Stimulated activated CD8-positive, alpha-beta memory T cell treated with anti-CD3 and anti-CD28 coated beads, Interleukin-2, amount 100 ng/mL, for 48 hours (primary cell): ENCODE measurements at regions not wholly inside any gene's neighbourhood (a gene's known extent, or its start where the extent isn't known, plus 50 kb on each side); places are given as distances from the start of the nearest gene placed in this dataset.
"Not testable (repeated sequence)": the region's sequence is repeated elsewhere in the genome, so short reads cannot be mapped to it uniquely, and the experiment has no call there.

Experiments
- DNase-seq, 2 donors: peaks; one replicate each; pipeline ENCODE4 v3.0.0-alpha.2; 2020; ENCODE audit warnings: low read depth in 2 of 2

DNA sequence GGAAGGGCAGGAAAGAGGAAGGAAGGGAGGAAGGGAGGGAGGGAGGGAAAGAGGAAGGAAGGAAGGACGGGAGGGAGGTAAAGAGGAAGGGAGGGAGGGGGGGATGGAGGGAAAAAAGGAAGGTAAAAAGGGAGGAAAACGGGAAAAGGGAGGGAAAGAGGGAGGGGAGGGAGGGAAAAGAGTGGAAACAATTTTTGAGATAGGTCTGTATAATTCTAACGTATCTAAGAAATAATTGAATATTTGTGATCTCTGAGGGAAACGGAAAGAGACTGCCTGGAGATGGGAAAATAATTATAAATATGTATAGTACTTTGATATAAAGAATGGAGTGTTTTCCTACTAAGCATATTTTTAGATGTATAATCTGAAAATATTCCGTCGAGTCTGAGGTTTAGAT lies 158.2 kb upstream of the FOXK1 start:
- no peak for DNase-seq

DNA sequence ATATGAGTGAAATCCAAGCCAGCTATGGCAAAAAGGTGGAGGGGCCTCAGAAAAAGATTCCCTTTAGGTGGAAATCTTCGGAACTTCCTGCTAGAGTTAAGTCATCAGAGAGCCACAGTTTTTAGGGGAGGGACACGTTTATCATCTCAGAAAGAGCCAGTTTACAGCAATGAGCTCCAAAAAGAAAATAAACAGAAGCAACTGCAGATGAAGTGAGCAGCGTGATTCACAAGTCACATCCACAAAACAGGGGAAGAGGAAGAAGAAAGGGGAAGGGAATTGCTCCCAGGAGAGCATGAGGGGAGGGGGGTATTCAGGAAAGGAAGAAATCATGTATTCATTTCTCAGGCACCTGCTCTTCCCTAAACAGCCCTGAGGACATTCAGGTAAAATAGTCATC lies 156.2 kb upstream of the FOXK1 start:
- DNase-seq, result no peak

DNA sequence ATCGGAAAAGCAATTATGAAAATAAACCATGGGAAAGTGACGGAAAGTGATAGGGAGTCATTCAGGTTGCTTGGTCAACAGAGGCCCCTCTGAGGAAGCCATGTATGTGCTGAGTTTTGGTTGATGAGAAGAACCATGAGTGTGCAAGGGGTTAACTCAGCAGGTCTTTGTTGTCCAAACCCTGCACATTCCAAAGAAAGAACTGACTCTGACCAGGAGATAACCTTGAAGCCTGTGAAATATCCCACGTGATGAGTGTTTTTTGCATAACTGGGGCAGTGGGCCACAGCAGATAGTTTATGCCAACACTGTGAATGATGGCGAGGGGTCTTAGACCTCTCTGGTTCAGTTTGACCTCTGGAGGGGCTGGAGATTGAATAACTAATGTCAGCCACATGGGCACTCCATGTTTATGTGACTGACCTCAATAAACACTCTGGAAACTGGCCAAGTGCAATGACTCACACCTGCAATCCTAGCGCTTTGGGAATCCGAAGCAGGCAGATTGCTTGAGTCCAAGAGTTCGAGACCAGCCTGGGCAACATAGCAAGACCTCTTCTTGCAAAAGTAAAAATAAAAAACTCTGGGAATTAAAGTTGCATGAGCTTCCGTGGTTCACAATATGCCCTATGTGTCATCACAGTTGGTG lies 154.0 kb upstream of the FOXK1 start:
- DNase-seq, result no peak

DNA sequence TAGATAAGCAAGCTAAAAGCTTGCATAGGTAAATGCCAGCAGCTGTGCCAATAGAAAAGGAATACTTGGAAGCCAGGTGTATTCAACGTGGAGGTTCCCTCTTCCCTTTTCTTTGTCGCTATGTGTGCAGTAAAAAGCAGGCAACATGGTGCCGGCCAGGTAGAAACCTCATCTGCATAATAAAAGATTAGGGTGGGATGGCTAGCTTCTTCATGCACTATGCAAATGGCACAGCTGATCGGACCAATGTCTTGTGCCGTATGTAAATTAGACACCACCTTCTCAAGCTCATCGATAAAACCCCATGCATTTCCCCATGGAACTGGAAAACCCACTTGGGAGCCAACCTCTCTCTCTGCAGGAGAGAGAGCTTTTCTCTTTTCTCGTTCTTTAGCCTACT lies 150.9 kb upstream of the FOXK1 start:
- DNase-seq, result no peak

DNA sequence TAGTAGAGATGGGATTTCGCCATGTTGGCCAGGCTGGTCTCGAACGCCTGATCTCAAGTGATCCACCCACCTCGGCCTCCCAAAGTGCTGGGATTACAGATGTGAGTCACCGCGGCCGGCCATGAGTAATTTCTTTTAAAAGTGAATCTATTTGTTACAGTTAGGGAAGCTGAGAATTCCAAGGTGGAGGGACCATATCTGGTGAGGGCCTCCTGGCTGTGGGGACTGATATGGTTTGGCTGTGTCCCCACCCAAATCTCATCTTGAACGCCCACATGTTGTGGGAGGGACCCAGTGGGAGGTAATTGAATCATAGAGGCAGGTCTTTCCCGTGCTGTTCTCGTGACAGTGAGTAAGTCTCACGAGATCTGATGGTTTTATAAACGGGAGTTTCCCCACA lies 148.8 kb upstream of the FOXK1 start:
- DNase-seq, result not testable (repeated sequence)

DNA sequence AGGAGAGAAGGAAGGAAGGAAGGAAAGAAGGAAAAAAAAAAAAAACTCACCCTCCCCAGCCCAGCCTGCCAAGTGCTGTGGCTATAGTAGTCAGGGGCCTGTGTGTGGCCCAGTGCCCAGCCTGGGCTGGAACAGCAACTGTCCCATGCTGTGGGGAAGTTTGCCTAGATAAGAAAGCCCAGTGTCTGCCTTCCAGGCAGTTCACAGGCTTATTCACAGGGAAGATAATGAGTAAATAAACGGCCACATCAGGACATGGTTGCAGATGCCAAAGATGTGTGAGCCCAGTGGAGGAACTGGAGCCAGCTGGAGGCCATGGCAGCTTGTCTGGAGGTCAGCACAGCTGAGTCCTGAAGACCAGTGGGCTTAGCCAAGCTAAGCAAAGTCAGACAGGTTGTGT lies 132.4 kb upstream of the FOXK1 start:
- DNase-seq, result no peak

DNA sequence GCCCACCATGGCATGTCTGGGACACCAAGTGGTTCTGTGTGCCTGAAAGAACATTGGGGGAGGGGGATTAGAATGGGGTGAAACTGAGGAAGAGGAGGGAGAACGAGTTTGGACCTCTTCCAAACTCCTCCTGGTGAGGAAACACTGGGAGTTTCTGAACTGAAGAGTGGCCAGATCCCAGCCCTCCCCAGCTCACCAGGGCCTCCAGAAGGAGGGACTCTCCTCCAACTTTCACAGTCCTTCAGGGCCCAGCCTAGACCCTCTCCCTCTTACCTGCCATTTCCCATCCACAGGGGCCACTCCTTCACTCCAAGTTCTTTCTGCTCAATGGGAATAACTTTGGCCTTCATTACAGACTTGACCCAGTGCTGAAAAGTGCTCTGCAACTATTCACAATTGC lies 132.0 kb upstream of the FOXK1 start:
- no peak for DNase-seq

DNA sequence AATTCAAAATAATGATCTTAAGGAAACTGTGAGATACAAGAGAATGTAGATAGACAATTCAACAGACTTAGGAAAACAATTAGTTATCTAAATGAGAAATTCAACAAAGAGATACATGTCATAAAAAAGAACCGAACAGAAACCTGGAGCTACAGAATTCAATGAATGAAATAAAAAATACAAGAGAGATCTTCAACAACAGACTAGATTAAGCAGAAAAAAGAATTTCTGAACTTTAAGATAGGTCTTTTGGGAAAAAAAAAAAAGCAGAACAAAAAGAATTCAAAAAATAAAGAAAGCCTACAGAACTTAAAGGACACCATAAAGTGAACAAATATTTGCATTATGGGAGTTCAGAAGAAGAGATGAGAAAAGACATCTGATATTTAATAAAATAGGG lies 129.1 kb upstream of the FOXK1 start:
- DNase-seq, result no peak

DNA sequence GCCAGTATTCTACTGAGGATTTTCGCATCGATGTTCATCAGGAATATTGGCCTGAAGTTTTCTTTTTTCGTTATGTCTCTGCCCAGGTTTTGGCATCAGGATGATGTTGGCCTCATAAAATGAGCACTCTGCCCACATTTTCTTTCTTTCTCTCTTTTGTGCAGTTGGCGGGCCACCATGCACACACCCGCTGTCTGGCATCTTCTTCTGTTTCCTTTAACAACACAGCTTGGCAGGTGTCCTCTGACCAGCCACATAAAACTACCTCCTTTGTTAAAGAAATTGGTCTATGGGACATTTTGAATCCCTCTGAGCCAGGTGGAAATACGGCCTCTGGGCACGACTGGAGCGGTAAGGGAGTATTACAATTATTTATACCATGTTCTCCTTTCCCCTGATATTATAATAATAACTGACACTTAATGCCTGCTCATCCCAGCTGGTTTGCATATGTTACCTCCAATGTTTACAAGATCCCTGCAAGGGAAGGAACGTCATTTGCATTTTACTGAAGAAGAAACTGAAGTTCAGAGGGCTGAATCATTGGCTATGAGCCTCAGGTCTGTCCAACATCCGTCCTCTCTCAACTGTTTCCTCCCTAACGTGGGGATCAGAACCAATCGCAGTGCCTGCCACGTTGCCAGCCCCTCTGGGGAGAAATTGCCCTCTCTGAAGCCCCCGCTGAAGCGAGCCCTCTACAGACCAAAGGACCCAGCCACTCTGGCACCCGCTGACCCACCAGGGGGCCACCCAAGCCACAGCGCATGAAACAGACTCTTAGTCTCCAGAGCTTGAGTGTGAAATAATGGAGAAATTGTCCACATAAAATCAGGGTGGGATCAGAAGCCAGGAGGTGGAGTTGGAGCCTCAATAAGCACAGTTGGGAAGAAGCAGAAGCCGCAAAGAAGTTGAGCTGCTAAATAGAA lies 125.0 kb upstream of the FOXK1 start:
- no peak for DNase-seq

DNA sequence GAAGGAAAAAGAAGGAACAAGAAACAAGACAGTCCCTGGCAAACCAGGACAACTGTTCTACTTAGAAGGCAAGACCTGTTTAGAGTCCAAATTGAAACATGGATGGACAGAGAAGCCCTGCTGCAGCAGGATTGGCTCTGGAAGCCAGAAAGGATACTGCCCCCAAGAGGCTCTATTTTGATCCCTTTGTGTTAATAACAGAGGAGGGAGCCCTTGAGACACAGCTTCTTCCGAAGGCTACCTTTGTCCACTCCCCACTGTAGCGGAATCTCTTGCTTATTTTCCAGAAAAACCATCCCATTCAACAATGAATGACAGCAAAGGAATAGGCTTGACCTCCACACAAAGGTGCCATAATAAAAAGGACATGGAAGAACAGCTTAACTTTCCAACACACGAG lies 120.3 kb upstream of the FOXK1 start:
- DNase-seq, result no peak

DNA sequence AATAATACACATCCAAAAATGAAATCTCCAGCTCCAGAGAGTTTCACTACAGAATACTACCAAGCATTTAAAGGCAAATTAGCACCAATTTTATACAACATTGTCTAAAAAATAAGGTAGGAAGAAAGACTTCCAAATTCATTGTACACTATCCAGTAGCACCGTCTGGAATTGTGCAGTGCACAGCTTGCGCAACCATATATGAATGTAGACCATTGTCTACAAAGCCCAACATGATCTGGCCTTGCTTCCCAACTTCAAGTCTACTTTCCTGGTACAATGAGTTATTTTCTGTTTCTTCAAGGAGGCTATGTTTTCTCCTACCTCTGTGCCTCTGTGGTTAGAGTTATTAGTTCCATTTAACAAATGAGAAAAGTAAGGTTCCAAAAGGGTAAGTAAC lies 115.4 kb upstream of the FOXK1 start:
- no peak for DNase-seq

DNA sequence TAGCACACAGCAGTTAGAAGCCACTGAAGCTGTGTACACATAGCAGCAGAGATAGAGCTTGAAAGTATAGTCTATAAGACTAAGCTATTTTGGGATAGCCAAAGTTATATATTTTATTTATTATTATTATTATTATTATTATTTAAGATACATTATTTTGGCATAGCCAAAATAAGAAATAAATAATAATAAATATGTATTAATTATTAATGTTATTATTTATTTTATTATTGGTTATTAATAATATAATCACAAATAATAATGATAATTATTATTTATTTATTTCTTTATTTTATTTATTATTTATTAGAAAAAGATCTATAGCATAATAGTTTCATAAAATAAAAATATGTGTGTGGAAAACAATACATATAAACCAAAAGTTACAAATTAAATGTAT lies 107.2 kb upstream of the FOXK1 start:
- DNase-seq, result no peak

DNA sequence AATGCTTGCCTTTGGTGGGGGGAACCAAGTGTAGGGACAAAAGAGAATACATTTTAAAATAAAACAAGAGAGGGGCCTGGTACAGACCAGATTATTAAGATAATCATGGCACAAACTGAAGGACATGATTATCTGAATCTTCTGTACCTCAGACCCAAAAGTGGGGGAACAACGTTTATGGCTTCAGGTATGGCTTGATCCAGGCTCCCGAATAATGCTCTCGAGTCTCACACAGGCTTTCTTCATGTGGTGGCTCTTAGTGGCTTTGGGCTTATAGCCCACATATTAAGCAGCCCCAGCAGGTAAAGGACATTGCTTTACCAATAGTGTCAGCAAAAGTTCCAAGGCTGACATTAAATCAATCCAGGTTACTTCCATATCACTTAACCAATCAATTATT lies 106.8 kb upstream of the FOXK1 start:
- no peak for DNase-seq

DNA sequence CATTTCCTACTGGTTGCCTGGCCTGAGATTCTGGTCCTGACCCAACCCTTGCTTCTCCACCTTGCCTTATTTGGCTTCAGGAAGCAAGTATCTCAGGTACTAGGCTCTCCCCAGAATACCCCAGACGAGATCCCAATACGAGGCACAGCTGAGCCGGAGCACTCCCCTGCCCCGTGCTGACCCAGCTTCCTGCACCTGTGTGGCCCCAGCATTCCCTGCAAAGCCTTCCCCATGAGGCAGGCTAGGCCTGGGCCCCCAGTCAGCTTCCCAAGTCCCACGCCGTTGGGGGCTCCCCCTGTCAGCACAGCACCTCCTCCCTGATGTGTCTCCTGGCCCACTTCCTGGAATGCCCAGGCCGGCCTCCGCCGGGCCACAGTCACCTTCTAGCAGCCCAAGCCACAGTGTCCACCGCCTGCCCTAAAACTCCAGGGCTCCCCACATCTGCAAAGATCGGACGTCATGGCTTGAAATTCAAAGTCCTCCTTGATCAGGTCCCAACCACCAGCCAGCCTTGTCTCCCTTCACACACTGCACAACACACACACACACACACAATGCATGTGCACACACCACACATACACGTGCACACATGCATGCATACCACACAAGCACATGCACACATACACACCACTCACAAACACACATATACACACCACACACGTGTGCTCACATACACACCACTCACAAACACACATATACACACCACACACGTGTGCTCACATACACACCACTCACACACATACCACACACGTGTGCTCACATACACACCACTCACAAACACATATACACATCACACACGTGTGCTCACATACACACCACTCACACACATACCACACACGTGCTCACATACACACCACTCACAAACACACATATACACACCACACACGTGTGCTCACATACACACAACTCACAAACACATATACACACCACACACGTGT lies 78.9 kb upstream of the FOXK1 start:
- DNase-seq, result no peak

DNA sequence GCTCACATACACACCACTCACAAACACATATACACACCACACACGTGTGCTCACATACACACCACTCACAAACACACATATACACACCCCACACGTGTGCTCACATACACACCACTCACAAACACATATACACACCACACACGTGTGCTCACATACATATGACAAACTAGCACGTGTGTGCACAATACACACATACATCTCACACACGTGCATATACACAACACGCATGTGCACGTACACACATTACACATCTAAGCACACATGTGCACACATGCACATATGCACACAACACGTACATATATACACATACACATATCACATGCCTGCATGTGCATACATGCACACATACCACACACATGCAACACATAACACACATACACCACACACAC lies 78.3 kb upstream of the FOXK1 start:
- DNase-seq, result no peak

DNA sequence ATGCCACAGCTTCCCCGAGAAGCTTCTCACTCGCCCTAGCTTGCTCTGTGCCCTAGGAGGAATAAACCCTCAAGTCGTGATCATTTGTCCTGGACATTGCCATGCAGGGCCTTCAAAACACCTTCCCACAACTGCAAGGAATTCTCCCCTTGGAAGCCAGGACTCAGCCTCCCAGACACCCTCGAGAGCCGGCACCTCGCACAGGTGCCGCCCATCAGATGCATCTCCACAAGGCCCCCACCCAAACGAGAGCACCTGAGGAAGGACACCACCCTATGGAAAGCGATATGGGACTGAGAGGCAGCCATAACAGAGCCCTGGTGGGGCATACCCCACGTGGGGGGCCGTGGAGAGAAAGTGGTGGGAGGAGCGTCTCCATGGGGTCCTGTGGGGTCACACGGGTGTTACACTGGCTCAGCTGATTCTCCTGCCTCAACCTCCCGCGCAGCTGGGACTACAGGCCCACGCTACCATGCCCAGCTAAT lies 77.6 kb upstream of the FOXK1 start:
- no peak for DNase-seq

DNA sequence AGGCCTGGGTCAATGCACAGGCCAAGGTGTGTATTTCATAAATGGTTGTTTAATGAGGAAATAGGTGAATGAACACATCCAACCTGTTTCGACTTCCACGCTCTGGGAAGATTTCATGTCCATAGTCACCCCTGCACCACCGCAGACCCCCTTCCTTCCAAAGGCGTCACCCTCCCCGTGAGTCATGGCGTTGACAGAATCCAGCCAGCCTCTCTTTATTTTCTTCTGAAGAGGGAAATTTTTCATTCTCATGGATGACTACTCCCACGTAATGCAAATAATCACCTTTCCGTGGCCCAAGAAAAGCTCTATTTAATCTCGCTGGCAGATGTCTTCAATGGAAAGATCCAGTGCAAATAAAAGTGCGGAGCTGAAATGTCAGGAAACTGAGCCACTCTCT lies 75.3 kb upstream of the FOXK1 start:
- no peak for DNase-seq

DNA sequence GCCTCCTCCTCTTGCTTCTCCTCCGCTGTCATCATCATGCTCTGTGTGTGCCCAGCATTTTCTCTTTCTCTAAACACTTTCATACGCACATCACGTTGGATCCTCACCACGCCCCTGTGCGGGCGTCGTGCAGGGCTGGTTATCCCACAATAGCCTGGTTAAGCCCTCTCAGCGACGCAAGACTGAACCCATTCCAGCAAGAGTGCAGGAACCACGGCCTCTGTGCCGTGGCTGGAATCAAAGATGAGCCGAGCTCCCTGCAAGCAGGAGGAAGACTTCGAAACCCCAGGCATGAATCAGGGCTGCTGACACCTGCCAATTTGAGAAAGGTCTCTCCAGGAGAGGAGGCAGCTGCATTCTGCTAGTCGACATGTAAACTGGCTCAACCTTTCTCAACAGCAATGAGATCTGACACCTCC lies 74.8 kb upstream of the FOXK1 start:
- no peak for DNase-seq

DNA sequence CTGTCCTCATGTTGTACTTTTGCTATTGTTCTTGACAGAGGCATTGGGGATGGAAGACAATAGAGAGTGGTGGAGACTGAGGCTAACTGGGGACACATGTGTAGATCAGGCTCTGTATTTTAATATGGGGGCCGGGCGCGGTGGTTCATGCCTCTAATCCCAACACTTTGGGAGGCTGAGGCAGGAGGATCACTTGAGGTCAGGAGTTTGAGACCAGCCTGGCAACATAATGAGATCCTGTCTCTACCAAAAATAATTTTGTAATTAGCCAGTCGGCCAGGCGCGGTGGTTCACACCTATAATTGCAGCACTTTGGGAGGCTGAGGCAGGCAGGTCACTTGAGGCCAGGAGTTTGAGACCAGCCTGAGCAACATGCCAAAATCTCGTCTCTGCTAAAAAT lies 72.5 kb upstream of the FOXK1 start:
- not testable (repeated sequence) for DNase-seq

DNA sequence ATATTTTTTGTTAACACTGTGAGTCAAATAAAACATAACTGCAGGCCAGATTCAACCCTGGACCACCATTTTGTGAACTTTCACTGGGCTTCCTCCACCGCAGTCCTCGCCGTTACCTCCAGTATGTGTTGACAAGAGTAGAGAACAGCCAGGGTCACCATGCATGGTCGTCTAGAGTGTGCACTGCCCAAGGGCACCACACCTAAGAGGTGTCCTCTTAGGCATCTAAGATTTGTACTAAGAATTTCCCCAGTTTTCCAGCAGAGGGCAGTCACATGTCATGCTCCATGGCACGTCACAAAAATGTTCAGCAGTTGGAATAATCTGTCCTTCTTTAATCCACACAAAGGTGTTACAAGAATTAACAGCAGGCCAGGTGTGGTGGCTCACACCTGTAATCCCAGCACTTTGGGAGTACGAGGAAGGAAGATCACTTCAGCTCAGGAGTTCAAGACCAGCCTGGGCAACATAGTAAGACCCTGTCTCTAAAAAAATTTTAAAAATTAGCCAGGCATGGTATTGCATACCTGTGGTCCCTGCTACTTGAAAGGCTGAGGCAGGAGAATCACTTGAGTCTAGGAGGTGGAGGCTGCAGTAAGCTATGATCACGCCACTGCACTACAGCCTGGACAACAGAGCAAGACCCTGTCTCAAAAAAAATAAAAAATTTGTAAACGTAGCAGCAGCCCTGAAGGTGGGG lies 71.2 kb upstream of the FOXK1 start:
- DNase-seq, result peak; percentile 2 to 7

DNA sequence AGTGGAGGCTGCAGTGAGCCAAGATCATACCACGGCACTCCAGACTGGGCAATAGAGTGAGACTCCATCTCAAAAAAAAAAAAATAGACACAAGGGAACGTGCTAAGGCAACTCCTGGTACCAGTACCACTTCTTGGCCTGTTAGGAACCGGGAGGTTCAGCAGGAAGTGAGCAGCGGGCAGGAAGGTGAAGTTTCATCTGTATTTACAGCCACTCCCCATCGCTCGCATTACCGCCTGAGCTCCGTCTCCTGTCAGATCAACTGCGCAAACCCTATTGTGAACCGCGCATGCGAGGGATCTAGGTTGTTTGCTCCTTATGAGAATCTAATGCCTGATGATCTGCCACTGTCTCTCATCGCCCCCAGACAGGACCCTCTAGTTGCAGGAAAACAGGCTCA lies 69.9 kb upstream of the FOXK1 start:
- DNase-seq, result no peak
